Suppressor macrophage (primary cell): ENCODE measurements at regions not wholly inside any gene's neighbourhood (a gene's known extent, or its start where the extent isn't known, plus 50 kb on each side); places are given as distances from the start of the nearest gene placed in this dataset.

ENCODE experiments used
- DNase-seq, 4 experiments: peaks; one replicate each; pipeline ENCODE4 v3.0.0-alpha.2; 2020 to 2022

GRCh38 chr4:24476282-24476681 is 108.1 kb downstream of the DHX15 start:
- DNase-seq, result peak in 3 of 4 experiments; percentile 22 to 25 (median 24)

DNA sequence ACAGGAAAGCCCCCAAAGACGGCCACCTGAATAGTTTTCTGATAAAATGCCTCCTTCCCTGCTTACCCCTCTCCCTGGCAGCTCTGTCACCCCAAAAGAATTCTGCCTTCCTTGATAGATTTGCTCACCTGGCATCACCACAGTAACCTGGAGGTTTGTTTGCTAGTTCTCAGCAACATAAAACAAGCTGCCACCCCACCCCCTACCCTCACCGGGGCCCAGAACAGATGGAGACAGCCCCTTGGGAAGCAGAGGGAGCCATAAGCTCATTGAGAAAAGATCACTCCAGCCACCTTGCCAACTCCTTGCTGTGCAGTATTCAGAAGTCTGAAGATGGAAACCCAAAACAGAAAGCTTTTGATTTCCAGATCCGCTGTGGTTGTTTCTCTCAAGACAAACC is 108.6 kb downstream of the DHX15 start:
- DNase-seq, result no peak

GRCh38 chr4:24473309-24473721 is 111.0 kb downstream of the DHX15 start:
- peak in 3 of 4 experiments; percentile 13 to 14 (median 14) for DNase-seq

DNA sequence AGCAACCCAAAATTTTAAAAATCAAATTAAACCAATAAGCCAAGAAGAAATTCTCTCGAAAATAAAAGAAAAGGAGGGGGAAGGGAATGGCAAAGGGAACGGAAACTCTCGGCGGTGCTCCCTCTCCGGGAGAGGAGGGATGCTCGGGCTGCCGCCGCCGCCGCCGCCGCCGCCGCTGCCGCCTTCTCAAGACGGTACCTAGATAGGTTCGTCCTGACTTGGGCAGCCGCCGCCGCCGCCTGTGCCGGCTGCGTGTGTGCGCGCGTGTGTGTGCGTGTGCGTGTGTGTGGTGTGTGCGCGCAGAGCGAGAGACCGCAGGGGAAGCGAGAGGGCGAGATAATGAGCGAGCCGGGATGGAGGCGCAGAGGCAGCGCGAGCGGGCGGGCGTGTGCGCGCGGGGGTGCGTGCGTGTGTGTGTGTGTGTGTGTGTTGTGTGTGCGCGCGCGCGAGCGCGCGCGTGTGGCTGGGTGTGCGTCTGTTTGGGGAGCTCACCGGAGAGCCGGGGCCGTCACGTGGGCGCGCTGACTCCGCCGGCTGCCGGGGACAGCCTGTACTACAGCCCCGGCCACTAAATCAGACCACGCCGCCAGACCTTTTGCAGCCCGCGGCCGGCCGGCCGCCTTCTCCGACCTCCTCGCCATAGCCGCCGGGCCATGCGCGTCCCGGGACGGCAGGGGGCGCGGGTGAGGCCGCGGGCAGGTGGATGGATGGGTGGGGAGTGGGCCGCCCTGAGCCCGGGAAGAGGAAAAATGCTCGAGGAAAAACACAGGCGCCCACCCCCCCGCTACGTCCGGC is 111.6 kb downstream of the DHX15 start:
- DNase-seq, result peak; percentile 38 to 71 (median 50)

- DNase-seq, result peak in 1 of 4 experiments; percentile 6
Measured at GRCh38 chr4:24472161-24472510, 112.2 kb downstream of the DHX15 start.

DNA sequence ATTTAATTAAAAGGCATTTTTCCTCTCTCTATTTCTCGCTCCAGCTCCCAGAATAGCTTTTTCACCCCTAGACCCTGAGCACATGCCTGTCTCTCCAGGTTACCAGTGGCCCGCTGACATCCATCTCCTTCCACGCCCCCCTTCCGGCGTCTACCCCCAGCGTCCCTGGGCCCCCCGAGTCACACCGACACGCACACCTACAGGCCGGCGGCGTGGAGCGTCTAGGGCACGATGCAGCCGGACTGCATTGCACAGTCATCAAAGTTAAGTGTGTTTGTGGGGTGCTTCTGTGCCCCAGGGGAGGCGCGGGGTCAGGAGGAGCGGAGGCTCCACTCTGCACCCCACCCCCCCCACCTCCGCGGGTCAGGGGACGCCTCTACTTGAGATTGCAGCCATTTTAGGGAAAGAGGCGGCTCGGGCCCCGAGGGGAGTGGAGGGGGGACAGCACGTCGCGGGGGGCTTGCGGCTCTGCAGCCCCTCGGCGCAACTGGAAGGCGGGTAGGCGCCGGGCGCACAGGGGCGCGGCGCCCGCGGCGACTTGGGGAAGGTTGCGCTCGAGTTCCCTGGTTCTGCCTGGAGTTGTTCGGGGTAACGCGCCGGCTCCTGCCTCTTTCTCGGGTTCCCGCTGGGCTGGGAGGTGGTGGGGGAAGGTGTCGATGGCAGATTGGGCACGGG is 112.7 kb downstream of the DHX15 start:
- peak in 2 of 4 experiments; percentile 12 to 16 for DNase-seq

DNA sequence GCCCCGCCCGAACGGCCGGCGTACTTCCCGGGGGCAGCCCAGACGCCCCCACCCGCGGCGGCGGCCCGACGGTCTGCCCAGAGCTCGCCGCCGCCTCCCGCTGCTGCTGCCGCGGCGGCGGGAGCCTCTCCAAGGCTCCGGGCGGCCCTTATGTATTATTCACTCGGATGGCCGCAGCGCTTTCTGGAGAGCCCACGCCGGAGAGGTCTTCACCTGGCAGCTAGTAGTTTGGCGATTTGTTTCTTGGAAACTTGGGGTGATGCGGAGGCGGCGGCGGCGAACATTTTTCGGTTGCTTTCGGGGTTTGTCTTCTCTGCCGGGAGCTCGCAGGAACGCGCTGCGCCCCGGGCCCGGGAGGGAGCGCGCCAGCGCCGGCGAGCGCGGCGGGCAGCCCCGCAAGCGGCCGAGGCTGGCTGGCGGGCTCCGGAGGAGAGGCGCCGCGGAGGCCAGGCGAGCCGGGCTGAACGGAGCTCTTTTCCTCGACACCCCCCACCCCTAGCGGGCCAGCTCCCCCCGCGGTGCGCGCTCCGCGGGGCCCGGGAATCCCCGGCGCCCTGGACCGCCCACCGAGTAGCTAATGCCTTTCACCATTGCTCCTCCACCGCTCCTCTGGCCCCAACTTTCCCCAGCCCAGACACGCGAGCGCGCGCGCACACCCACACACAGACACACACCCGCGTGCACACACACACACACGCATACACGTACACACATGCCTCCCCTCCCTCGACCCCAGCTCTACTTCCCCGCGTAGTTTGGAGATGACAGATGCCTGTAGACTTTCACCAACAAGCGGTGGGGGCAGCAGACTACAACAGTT is 113.5 kb downstream of the DHX15 start:
- peak in 1 of 4 experiments; percentile 39 for DNase-seq

GRCh38 chr4:24468071-24468470 is 116.3 kb downstream of the DHX15 start:
- no peak for DNase-seq

- DNase-seq, result no peak
Measured at GRCh38 chr4:24464566-24464965, 119.8 kb downstream of the DHX15 start.

DNA sequence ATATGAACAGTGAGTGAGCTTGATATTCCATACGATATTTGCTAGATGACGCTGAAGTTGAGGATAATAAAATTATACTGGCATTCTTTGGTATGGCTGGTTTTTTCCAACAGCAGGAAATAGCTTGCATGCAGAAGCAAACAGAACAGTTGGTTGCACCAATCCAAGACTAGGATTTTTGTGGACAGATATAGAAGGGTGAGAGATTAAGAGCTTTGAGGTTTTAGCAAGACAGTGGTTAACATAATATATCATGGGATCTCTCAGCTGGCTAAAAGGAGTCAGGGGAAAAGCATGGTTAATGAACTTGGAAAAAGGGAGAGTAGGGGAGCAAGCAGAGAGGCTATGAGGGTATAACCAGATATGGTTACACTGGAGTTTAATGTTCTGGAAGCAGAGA is 127.9 kb downstream of the DHX15 start:
- no peak for DNase-seq

DNA sequence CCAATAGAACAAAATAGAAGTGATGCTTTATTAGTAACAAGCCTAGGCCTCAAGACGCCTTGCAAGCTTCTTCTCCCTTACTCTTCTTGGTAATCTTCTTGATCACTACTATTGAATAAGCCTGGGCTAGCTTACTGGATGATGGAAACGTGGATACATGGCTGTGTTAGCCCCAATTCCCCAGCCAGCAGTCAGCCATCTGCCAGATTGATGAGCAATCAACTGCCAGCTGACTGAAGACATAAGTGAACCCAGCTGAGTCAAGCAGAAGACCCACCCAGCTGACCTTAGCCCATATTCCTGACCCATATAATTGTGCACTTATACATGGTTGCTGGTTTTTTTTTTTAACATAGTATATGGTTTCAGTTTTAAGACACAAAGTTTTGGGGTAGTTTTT is 130.4 kb downstream of the DHX15 start:
- DNase-seq, result no peak

- DNase-seq, result no peak
Measured at GRCh38 chr4:24451870-24452269, 132.5 kb downstream of the DHX15 start.

DNA sequence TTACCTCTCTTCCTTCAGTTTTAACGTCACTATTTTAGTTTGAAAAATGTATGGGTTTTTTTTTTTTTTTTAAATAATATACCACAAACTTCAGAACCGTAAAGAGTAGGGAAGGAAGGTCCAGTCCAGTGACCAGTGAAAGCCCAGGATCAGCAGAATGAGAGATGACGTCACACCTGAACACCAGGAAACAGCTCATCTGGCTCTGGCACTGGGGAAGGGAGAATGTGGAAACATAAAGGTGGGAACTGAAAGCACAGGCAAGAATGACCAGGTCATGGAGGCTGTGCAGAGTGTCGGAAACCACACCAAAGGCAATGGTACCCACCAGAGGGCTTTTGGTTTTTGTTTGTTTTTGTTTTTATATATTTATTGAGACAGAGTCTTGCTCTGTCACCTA is 141.2 kb downstream of the DHX15 start:
- DNase-seq, result no peak

GRCh38 chr4:24440765-24441164 is 143.6 kb downstream of the DHX15 start:
- no peak for DNase-seq

- DNase-seq, result no peak
Measured at GRCh38 chr4:24434241-24434640, 150.1 kb downstream of the DHX15 start.

GRCh38 chr4:24433515-24434214 is 150.7 kb downstream of the DHX15 start:
- no peak for DNase-seq

GRCh38 chr4:24428850-24429249 is 155.5 kb downstream of the DHX15 start:
- DNase-seq, result no peak

DNA sequence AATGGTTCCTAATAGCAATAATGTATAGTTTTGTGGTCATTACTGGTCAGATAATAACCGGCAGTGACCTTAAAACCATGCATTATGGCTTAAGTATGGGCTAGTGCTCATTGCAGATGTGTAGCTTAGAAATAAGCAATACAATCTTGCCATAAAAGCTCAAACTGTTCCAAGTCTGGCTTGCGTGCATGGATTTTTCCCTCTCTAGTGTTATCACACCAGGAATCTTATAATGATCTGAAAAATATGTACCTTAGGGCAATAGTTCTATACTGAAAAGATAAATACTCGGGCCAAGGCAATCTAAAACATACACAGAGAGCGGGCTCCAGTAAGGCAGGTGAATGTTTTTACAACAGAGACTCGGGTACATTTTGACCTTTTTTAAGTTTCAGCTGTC is 157.8 kb downstream of the DHX15 start:
- DNase-seq, result no peak

- no peak for DNase-seq
Measured at GRCh38 chr4:24425863-24426262, 158.5 kb downstream of the DHX15 start.

GRCh38 chr4:24423670-24424069 is 160.7 kb downstream of the DHX15 start:
- DNase-seq, result no peak

DNA sequence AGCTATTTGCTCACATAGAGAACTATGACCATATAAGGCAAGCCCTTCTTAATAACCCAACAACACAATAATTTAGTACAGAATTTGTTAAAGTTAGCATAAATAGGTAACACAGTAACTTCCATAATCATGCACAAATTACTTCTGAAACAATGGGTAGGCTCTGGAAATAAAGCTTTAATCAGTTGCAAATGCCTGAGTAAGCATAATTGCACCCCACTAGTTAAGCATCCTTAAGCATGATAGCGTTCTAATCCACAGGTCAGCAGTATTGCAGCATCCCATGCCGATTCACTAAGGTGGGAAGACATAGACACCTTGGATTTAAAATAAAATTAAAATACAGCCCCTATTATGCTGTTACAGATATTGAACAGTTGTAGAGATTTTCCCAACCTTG is 161.7 kb downstream of the DHX15 start:
- DNase-seq, result no peak

DNA sequence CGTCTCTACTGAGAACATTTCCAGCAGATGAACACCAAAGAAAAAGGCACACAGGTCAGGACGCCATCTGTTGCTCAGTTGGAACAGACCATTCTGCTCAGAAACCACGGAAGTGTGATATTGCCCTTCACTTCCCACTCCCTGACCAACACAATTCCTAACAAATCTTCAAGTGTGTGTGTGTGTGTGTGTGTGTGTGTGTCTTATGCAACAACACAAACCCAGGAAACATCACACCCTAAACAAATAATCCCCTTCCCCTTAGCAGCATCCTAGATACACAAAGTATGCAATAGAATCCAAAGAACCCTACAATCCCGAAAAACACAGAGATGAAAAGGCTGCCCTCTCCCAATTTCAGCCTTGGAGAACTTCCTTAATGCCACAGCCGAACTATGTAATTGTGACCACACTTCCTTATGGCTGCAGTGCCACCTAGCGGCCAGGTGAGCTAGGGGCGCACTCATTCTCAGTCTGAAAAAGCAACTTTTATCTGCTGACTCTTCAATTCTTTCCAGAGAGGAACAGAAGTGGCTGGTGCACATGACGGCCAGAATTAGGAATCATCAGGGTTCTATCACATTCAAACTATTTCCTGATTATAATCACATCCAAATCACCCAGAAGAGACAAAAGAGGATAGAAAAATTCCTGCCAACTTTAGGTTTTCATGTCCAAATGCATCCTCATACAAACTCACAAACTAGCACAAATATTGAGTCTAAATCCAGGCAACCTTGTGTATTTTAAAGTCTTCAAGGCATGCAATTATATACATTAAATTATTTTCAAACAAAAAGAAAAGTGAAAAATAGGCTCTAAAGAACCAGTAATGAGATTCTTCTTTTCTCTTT is 164.9 kb downstream of the DHX15 start:
- peak; percentile 54 to 71 (median 60) for DNase-seq
